OCI-M1 (cell line): ENCODE measurements at regions not wholly inside any gene's neighbourhood (a gene's known extent, or its start where the extent isn't known, plus 50 kb on each side); places are given as distances from the start of the nearest gene placed in this dataset.

Experiments used
- DNase-seq: peaks from one replicate; lab custom pipeline; 2025; lab: John Stamatoyannopoulos, UW

DNA sequence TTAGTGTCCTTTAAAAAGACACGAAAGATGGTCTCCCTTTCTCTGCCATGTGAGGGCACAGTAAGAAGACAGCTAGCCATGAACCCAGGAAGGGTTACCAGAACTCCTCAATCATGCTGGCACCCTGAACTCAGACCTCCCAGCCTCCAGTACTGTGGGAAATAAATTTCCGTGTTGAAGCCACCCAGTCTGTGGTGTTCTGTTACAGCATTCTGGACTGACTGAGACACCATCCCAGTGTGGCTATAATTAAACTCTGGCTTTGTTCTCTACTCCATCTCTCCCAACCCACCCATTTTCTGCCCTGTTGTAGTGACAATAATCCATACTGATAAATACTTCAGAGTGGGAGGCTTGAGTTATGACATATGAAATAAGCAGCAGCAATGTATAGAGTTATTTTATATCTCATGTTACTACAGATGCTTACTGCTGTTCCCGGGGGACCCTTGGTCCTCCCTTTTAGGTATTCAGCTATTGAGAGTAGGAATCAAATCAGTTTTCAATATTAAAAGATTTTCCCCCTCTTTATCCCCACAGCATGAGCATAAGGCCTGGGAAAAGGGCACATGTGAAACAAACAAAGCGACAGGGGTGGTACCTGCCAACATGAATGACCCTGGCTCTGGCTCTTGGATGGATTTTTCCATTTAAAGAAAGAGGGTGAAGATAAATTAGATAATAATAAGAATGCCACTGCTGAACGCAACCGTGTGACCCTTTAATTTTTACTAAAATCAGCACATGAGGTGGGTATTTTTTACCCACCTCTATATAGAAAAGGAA, 224.3 kb upstream of the SLC35B3 start:
- no peak for DNase-seq

DNA sequence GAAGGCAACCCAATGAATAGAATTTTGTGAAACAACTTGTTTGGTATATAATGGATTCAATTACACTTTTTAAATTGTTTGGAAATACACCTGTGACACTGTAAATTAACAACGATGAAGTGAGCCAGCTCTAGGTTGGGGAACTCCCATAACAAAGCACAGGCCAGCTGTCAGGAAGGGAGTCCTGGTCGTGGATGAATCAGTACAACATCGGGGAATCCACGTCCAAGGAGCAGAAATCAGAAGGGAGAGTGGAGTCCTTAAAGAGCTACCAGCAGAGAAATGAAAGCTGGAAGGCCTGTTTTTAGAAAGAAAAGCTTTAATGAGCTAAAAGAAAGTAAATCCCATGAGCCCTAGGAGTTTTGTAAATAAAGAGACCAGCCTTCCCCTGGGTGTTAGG, 223.1 kb upstream of the SLC35B3 start:
- no peak for DNase-seq

DNA sequence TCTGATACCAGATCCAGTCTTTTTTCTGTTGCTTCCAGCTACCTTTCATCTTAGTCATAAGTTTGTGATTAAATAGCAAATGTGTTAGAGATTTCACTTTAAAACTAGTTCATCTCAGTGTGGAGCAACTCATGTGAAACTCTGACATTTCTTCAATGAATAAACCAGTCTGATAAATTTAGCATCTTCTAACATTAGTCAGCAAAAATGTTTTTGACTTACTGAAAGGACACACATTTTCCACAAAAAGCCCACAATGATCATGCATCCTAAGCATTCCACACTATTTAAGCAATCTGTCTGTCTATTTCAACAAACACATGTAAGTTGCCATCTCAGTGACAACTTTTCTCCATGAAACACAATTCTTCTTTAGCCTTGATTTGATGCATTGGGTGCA, 222.2 kb upstream of the SLC35B3 start:
- no peak for DNase-seq

DNA sequence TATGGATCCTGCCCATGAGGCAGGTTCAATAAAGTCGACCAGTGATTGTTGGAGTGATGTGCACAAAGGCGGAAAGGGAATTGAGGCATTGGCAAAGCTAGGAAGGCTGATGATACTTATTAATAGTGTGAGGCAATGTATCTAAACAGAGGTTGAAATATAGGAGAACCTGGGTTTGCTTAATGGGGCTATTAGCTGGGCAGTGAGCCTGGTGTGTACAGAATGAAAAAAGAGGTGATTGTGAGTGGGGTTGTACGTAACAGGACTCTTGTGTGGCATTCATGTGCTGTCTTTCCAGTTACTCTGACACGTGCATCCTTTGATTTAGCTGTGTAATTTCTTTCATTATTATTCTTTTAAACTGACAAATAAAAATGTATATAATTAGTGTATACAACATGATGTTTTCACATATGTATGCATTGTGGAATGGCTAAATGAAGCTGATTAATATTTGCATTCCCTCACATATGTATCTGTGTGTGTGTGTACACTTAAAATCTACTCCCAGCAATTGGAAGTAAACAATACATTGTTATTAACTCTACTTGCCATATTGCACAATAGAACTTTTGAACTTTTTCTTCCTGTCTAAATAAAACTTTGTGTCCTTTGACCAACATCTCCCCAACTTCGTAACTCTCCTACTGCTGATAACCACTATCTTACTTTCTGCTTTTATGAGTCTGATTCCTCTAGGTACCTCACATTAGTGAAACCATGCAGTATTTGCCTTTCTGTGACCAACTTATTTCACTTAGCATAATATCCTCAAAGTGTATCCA, 220.5 kb upstream of the SLC35B3 start:
- no peak for DNase-seq

DNA sequence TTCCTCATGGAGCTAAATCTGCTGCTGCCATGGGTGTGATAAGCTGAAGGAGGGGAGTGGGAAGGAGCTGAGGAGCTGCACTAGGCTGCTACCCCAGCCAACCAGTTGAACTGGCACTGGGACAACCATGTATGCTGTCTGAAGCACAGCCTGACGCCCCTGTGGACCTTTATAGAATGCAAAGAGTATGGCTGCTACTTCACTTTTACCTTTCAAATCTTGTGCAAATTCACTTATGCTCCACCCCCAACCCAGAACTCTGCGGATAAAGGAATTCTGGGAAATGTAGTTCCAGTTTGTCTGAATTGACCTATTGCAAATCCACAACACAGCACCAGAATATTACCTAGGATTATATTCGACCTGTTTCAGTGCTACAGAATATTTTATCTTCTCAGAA, 217.4 kb upstream of the SLC35B3 start:
- DNase-seq = no peak

DNA sequence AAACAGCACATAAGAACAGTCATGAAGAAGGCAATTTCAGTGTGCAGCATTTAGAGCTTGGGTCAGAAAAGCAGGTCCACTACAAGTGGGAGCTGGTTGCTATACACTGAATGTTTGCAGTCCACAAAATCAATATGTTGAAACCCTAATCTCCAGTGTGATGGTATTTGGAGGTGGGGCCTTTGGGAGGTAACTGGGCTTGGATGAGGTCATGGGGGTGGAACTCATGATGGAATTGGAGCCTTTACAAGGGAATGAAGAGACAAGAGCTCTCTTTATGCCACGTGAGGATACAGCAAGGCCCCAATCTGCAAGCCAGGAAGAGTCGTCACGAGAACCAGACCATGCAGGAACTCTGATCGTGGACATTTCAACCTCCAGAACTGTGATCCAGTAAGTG, 216.7 kb upstream of the SLC35B3 start:
- no peak for DNase-seq

DNA sequence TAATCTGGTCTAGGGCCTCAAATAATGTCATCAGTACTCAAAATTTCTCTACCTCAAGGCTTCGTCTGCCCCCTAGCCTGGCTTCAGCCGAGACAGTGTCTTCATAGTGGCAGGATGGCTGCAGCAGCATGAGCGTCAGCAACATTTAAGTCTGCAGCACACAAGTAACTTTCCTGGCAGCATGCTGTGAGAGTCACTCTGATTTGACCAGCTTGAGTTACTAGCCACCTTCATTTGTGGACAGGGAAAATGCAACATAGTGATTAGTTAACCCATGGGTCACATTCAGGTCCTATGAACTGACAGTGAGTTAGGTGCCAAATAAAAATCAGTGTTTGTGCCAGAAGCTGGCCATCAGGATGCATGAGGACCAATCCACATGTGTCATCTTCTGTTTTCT, 209.9 kb upstream of the SLC35B3 start:
- DNase-seq = no peak

DNA sequence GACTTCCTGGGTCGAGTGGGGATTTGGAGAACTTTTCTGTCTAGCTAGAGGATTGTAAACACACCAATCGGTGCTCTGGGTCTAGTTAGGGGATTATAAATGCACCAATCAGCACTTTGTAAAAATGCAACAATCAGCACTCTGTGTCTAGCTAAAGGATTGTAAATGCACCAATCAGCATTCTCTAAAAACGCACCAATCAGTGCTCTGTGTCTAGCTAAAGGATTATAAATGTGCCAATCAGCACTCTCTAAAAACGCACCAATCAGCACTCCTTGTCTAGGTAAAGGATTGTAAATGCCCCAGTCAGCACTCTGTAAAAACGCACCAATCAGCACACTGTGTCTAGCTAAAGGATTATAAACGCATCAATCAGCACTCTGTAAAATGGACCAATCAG, 209.0 kb upstream of the SLC35B3 start:
- DNase-seq = no peak

DNA sequence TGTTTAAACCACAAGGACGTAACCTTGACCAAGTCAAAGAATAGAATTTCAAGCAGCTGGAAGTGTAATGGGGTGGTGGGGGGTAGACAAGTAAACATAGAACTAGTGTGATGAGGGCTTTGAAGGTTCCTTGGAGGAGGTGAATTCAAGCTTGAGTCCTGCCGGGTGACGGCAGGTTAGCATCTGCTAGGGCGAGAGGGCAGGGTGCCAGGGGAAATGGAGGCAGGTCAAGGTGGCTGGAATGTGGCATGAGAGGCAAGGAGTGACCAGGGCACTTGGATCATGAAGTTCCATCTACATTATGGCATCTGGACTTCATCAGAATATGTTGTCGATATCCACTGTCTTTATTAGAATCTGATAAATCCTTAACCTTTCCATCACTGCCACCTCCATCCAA, 207.5 kb upstream of the SLC35B3 start:
- DNase-seq = no peak

DNA sequence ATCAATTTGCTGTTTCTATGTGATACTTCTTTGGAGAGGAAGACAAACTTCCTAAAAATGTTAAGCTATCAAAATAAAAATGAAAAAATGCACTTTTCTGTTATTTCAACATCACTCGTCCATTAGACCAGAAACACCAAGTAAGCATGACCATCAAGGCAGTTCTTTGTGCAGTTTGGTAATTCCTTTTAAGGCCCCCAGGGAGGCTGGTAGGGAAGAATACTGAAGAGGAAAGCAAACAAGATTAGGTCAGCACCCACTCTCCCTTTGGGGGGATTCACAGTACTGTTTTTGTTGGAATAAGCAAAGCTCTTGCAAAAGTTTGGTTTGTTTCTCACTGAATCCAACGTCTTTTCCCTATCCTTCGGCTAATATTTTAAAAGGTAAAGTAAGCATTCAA, 206.8 kb upstream of the SLC35B3 start:
- no peak for DNase-seq

DNA sequence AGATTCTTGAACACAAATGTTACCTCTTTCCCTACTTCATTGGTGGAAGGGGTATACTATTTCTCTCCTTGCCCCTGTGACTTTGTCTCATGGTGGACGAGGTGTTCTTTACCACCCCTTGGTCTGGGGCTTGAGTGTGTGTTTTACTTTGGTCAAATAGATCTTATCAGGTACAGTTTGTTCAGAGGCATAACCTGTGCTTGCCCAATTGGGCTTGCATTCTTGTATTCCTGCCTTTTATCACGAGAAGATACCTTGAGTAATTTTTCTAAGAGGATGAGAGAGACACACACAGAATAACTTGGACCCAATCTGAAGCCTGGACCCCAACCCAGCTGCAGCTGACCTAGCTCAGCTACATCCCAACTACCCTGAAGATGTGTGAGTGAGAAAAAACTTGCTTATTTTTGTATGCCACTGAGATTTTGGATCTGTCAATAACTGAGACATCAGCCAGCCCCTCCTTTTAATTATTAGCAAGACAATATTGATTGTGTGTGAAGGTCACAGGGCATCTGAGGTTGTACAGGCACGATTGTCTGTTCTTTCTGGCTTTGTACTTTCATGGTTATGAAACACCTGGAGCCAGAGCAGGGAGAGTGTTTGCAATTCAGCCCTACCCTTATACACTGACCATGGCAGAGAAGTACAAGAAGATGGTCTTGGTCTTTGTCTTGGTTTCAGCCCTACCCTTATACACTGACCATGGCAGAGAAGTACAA, 204.7 kb upstream of the SLC35B3 start:
- DNase-seq = no peak

DNA sequence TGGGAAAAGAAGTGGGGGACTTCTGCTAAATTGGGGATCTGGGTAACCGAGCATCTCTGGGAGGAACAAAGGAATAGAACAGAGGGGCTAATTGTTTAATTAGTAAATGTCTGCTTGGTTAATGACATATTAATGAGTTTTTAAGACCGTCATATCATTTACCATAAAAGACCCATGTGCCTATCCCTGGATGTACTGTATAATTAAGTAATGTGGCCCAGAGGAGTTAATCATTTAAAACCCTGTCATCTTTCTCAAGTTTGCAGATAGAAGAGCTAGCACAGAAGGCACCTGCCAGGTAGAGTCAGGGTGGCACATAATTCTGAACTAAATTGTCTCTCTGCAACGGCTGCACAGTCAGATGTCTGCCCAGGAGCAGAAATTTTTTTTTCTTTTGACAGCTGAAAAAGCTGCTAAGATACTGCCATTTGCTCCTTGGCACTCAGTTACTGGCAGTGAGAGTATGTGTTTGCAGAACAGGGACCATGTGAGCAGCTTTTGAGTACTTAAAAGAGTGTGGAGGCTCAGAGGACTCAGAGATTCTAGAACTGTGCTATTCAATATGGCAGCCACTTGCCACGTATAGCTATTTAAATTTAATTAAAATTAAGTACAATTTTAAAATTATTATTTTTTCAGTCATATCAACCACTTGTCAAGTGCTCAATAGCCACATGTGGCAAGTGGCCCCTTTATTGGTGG, 202.7 kb upstream of the SLC35B3 start:
- no peak for DNase-seq

DNA sequence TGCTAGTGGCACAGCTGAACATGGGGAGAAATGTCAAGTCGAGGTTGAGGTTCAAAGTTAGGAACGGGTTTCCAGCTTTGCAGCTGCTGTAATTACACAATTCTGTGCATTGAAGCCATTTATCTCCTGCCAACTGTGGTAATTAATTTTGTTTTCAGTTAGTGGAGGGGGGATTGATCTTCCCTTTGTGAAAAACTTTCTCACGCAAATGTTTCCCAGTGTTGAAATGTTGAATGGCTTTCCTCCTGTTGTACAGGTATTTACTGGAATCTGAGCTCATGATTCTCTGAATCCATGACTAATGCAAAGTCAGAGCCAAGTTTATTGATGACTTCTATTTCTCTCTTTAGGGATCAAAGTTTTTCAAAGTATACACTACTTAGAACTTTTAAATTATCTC, 198.4 kb upstream of the SLC35B3 start:
- no peak for DNase-seq

DNA sequence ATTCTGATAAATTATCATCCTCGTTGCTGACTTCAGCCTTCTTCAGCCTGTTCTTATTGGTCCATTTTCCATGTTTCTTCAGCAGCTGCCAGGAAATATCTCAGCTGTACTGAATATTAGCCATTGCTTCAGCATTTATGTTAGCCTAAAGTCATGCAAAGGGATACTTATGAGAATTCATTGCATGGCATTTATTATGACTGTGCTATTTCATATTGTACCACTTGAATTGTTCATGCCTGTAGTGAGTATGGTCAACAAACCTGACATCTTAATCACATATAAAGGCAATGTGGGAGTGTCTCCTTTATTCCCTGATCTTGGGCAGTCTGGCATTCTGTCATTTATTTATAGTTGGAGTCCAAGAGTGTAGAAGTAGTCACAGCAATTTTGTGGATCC, 193.4 kb upstream of the SLC35B3 start:
- DNase-seq = no peak

DNA sequence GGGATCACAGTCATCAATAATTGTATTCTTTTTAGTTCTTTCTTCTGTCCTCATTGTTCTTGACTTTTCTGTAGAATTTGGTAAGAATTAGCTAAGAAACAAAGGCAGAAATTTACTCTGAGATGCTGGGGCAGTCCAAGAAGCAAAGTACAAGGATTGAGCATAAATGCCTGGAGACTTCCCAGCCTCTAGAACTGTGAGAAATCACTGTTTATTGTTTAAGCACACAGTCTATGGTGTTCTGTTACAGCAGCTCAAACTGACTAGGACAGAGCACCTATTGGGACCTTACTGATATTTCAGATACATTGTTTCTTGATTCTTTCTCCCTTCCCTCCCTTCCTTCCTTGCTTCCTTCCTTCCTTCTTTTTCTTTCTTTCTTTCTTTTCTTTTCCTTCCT, 192.7 kb upstream of the SLC35B3 start:
- no peak for DNase-seq

DNA sequence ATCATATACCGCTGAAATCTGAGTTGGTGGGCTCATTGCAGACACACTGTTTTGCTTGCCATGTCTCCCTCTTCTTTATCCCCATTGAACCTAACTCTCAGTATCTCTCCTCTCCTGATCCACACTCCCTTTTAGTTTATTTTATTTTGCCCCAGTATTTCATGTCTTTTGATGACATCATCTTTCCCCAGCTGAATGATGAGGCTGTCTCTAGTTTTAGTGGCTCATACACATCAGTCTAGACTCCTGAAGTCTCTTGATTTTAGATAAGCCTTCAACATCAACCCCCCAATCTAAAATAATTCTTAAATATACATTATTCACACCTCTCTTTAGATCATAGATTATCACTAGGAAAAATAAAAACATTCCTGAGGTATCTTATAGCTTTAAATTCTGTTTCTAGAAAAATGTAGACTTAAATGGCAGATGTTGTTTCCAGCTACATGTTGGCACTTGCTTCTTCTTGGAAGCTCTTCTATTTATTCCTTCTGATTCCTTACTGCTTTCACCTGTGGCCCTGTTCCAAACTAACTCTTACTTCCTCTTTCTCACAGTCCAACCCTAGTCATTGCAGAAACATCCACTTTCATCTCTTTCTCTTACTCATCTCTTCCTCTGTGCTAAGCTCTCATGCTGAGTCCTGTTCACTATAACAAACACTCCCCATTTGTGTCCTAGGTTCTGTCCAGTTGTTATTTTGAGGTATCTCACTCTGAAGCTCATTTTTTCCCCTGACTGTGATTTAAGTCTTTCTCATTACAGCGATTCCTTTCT, 191.9 kb upstream of the SLC35B3 start:
- peak; percentile 54 for DNase-seq

DNA sequence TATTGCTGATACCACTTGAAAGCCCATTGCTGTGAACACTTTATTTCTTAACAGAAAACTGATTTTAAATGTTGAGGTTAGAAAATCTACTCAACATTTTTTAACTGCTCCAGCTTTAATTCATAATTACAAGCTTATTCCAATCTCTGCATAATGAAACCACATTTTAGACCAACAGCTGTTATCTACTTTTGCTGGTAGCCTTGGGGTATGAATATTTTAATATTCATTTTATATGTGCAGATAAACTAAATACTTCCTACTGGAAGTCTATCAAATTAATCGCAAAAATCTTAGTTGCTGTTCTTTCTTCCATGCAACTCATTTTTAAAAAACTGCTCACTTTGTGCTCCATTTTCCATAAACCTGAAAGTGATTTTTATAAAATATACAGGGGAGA, 189.3 kb upstream of the SLC35B3 start:
- DNase-seq = no peak

DNA sequence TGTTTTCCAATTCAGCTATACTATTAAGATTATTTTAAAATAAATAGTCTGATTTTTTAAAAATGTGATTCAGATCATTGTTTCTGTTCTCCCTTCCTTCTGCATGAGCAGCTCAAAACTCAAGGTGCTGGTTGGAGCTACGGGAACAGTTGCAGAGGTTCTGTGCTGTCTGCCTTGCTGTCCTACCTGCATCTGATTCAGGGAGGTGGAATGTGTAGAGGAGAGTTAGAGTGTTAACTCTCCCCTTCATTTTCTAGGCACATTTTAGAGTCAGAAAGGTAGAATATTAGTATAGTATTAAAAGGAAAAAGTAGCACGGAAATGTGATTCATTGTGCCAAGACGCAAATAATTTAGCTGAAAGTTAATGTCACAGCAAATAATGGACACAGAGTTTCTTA, 188.1 kb upstream of the SLC35B3 start:
- DNase-seq = no peak

DNA sequence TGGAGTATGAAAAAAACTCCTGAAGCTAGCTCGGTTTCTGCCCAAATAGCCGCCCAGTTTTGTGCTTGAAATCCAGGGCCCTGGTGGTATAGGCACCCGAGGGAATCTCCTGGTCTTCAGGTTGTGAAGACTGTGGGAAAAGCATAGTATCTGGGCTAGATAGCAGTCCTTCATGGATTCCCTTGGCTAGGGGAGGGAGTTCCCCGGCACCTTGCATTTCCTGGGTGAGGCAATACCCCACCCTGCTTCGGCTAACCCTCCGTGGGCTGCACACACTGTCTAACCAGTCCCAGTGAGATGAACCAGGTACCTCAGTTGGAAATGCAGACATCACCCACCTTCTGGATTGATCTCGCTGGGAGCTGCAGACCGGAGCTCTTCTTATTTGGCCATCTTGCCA, 184.5 kb upstream of the SLC35B3 start:
- no peak for DNase-seq

DNA sequence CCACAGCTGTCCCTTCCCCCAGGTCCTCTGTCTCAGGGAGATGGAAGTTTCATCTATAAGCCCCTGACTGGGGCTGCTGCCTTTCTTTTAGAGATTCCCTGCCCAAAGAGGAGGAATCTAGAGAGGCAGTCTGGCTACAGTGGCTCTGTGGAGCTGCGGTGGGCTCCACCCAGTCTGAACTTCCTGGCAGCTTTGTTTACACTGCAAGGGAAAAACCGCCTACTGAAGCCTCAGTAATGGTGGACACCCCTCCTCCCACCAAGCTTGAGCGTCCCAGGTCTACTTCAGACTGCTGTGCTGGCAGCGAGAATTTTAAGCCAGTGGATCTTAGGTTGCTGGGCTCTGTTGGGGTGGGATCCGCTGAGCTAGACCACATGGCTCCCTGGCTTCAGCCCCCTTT, 184.1 kb upstream of the SLC35B3 start:
- peak; percentile 54 for DNase-seq

DNA sequence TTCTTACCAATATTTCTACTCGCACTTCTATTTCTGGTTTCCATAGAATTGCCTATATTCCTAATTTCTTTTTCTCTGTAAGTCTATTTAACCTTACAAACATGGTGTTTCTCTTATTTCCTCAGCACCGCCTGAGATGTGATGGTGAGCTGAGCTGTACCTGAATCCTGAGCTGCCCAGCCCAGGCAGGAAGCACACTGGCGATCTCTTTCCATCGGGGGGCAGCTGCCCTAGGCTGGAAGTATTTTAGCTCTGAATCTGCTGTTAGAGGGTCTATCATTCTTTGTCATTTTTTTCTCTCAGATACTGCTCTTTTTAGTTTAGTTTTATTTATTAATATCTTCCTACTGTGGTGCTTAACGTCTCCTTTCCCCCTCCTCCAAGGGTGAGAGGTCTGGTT, 173.4 kb upstream of the SLC35B3 start:
- no peak for DNase-seq
